Anterior cingulate cortex (tissue), 58 donors: ENCODE measurements at regions not wholly inside any gene's neighbourhood (a gene's known extent, or its start where the extent isn't known, plus 50 kb on each side); places are given as distances from the start of the nearest gene placed in this dataset.
"Not testable (repeated sequence)": the region's sequence is repeated elsewhere in the genome, so short reads cannot be mapped to it uniquely, and the experiment has no call there.

Experiments
- DNase-seq, 58 donors: peaks; one replicate each; lab custom pipeline; 2025; lab: John Stamatoyannopoulos, UW

DNA sequence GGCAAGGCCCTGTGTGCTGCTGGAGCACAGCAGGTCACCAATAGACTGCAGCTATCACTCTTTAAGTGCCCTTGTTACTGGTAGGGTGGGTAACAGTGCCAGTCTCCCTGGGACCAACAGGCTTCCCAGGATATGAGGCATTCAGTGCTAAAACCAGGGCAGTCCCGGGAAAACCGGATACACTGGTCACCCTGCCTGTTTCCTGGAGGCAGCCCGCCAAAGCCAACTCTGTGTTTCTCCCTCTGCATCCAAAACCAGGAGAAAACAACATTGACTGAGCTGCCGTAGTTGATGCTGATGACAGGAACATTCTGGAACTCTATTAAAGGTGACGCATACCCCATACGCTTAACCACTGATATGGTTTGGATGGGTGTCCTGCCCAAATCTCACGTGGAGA, 149.1 kb downstream of the SHANK2 start:
- DNase-seq: no peak

DNA sequence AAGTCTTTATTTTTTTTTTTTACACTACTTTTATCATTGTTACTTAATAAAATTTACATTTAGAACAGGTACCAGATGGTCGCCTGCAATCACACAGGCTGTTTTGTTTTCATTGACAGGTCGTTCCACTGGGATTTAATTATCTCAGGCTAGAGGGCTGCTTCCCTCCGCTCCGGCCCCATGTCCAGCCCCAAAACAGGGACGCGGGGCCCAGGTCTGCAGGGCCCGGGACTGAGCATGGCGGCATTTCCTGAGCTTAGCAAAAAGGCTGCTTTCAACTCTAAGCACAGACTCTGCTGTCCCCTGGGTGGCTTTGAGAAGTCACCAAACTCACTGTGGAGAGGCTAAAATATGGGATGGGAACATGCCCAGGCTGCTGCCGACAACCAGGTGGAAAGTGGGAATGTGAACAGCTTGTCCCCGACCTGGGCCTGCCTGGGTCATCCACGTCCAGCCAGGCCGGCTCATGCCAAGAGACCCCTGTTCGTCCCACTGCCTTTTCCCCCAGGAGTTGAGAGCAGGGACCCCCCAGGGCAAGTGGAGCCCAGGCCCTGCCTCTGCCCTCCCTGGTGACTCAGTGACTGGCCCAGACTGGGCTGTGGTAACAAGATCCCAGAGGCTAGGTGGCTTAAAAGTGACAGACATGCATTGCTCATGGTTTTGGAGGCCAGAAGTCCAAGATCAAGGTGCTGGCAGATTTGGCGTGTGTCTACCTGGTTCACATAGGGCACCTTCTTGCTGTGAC, 150.0 kb downstream of the SHANK2 start:
- no peak for DNase-seq

DNA sequence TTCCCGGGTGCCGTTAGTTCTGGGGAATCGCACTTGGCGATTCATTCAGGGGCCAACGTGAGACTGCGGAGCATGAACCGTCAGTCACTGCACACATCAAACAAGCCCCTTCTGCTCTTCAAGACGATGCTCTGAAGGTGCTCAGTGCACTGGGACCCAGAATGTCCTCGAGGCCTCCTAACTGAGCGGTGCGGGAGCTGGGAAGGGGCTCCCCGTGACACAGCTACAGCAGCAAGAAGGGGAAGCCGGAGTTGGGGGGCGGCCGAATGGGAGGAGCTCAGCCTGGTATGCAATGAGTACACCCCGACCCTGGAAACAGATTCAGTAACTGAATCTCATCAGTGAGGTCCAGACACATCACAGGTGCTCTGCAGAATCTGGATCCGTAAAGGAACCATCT, 150.8 kb downstream of the SHANK2 start:
- no peak for DNase-seq

DNA sequence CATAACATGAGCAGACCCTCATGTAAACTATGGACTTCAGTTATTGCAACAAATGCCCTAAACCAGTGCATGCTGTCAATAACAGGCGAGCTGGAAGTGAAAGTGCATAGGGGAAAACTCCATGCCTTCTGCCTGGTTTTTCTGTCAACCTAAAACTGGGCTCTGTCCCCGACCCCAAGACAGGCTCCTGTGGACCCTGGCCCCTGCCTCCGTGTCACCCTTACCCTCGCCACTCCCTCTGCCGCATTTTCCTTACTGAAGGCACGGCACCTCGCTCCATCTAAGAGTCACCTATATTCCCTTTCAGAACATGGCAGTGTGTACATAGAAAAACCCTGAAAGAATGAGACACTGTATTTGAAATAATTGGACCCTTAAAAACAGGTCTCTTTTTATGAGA, 151.3 kb downstream of the SHANK2 start:
- no peak for DNase-seq

DNA sequence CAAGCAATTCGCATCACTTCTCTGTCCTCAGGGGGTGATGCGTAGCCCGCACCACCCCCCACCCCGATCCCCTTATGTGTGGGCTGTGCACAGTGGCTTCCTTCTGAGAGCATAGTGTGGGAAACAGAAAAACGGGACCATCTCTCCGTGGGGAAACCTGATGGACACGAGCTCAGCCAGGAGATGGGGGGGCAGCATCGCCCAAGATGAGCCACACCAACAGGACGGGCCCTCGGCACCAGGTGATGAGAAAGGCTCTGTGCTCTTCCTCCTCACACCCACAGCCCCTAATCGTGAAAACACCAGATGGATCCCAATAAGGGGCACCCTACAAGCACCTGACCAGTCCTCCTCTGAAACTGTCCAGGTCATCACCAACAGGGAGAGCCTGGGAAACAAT, 153.6 kb downstream of the SHANK2 start:
- DNase-seq: no peak

DNA sequence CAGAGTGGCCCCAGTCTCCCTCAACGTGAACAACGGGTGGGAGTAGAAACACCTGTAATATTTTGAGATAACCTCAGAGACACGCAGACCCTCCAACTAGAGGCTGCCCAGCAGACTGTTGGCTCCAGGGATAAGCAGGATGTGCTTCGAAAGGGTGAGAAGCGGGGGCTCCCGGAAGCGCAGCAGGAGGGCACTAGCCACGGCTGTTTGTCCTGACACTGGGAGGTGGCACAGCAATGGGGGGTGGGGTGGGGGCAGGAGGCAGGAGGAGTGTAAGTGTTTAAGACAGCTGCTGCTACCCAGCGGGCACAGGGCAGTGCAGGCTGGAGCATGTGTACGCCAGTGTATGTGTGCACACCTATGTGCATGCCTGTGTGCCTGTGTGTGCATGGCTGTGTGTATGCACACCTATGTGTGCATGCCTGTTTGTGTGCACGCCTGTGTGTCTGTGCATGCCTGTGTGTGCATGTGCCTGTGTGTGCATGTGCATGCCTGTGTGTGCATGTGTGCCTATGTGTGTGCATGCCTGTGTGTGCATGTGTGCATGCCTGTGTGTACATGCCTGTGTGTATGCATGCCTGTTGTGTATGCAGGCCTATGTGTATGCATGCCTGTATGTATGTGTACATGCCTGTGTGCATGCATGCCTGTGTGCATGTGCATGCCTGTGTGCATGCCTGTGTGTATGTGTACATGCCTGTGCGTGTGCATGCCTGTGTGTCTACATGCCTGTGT, 154.7 kb downstream of the SHANK2 start:
- DNase-seq: no peak

DNA sequence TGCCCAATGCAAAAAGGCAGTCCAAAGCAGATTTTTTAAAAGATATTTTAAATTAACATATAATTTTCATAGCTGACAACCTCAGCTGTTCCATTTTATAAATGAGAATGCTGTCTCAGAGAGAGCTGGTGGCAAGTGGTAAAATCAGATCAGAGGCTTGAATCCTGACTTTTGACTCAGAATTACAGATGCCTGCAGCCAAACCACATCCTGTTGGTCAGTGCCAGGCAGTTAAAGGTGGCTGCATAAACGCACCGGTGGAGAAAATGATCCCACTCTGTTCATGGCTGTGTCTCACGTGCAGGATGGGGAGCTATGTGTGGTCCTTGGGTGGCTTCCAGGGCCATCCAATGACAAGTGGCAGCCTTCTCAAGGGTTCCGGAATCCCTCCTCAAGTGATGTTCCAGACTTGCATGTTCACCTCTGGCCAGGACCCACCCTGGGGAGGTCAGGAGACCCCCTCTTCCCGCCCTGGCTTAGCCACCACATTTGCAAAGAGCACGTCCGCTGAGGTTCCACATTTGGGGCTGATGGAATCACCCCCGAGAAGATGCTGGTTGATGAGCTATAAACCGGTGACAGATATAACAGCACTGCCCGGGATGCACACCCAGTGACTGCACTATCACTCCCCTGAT, 155.5 kb downstream of the SHANK2 start:
- no peak for DNase-seq

DNA sequence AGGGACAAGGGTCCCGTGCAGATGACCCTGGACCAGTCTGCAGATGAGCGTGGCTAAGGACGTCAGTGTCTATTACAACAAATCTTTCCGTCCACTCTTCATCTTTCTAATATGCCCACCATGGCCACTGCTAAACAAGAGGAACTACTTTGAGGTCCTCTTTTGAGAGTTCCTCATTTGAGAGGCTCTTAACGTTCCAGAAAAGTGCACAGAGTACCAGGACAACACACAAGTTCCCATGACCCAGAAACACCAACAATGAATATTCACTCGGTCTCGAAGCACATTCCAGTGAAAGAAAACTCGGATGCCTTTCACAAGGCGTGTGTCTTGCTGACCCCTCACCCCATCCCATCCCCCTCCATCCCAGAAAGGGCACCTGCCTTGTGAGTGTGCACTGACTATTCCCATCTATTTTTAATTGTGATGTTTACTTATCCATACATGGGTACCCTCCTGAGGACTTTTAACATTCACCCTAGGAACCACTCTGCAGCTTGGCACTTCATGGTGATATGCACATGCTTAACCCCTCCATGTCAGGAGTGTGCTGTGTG, 157.0 kb downstream of the SHANK2 start:
- DNase-seq: no peak

DNA sequence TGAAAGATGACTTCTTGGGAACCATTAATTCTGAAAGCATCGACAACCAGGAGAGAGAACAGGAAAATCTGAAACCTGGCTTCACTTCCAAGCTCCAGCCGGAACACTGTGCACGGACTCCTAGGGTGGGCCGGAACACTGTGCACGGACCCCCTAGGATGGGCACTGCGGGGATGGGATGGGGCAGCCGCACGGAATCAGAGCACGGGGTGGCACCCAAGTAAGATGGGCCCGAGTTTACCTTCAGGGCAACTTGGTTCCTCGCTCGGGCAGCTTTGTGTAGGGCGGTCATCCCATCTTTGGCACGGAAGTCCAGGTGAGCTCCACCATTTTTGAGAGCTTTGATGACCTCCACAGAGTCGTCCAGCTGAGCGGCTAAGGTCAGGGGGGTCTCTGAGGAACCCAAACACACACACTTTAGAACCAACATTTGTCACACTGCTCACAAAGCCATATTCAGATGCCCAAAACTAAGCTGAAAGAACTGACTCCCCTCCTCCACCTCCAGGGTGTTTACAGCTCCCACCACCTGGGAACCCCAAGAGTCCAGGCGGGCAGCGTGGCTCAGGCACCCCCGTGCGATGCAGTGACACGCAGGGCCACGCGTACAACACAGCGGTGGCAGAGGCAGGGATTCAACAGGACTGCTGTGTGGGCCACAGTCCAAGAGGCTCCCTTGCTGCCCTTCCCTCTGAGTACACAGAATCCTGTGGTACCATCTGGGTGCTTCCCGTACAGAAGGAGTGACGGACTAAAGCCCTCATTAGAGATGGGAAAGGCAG, 157.9 kb downstream of the SHANK2 start:
- no peak for DNase-seq

DNA sequence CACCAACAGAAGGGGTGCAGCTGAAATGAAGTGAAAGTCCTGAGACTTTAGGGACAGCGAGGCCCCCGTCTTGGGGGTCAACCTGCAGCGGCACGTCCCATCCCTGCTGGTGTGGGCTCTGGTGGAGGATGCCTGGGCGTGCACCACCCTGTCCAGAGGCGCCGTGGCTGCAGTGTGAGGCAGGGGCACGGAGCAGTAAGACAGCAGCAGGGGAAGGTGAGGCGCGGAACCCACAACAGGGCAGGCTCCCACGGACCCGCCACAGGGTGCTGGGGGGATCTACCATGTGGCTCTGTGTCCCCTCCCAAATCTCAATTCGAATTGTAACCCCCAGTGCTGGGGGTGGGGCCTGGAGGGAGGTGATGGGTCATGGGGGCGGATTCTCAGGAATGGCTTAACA, 158.6 kb downstream of the SHANK2 start:
- no peak for DNase-seq

DNA sequence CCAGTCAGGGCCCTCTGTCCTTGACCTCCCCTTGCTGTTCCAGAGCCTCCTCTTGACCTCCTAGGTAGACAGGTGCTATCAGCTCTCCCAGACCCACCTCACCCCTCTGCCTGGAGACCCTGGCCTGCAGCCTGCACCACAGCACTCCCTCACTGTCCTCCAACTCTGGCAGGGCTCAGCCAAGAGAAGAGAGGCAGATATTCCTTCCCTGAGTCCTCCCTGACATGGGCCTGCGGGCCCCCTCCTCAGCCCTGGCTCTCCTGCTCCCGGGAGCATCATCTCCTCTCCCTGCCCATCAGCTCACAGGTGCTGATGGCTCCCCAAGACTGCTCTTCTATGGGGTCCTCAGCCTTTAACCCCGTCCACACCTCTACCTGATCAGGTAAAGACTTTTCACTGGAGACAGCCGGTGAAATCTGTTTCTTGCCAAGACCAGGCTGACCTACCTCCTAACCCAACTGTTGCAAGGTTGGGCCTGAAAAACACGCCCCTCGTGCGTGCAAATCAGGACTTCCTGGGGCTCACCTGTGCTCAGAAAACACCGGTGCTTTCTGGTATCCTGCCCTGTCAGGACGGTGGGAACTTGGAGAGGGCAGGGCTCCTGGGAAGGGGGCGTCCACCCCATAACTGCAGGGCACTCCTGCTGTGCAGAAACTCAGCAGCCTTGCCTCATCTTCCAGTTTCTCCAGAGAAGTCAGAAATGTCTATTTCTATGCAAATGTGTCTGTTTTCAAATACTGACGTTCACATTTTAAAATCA, 160.7 kb downstream of the SHANK2 start:
- no peak for DNase-seq

DNA sequence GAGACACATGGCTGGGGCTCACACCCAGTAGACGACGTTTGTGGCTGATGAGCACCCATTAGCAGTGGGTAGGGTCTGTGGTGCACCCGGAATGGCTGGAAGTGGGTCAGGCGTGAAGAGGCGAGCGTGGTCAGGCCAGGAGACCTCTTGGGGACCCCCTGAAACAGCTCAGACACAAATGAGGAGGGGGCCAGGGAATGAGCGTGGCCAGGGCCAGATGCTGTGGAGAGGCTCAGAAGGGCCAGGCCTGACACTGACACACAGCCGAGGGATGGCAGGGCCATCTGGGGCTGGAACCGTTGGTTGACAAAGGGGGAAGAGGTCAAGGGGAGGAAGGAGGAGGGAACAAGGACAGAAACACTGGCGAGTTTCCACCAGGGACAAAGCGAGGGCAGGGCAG, 162.8 kb downstream of the SHANK2 start:
- no peak for DNase-seq

DNA sequence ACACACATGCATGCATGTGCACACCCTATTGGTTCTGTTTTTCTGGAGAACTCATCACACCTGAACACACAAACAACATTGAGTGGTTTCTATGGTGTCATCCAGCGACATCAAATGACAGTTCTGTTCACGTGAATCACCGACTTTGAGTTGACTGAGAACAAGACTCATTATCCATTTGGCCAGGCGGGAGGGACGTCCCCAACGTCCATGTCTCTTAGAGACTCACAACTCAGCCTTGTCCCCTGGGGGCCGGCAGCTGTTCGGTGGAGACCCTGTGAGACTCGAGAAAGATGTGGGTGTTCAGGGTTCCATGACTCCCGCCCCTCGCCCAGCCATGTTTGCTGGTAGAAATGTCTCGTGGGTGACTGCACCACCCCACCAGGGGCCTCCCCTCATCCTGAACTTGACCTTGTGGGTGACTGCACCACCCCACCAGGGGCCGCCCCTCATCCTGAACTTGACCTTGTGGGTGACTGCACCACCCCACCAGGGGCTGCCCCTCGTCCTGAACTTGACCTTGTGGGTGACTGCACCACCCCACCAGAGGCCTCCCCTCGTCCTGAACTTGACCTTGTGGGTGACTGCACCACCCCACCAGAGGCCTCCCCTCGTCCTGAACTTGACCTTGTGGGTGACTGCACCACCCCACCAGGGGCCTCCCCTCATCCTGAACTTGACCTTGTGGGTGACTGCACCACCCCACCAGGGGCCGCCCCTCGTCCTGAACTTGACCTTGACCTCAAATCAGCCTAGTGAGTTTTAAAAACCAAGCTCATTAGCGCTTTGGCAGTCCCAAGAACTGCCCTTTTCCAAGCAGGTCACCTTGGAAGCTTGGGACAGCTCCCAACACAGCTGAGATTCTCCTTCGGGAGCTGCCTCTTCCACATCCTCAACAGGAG, 163.8 kb downstream of the SHANK2 start:
- DNase-seq: not testable (repeated sequence)

DNA sequence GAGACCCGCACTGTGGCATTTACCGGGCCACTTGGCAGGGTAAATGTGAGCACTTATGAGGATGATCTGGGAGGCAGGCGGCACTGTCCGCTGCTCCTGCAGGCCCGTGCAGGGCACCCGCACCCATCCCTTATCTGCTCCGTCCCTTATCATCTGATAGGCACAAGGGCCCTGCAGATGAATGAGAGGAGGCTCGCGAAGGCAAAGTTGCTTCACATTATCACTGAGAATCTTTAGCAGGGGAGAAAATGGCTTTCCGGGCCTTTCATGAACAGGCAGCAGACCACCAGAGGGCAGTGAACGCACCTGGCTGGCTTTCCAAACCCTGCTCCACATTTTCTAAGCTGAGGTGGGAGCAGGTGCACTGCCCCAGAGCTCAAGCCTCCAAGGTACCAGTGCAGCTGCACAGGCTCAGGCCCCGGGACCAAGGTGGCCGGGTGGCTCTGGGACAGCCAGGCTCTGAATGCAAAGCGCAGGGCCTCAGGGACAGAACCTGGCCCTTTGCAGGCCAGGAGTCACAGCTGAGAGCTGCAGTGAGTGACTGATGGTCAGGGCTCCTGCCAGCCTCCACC, 165.6 kb downstream of the SHANK2 start:
- DNase-seq: peak in 23 of 58 donors; percentile 2 to 53 (median 9)

DNA sequence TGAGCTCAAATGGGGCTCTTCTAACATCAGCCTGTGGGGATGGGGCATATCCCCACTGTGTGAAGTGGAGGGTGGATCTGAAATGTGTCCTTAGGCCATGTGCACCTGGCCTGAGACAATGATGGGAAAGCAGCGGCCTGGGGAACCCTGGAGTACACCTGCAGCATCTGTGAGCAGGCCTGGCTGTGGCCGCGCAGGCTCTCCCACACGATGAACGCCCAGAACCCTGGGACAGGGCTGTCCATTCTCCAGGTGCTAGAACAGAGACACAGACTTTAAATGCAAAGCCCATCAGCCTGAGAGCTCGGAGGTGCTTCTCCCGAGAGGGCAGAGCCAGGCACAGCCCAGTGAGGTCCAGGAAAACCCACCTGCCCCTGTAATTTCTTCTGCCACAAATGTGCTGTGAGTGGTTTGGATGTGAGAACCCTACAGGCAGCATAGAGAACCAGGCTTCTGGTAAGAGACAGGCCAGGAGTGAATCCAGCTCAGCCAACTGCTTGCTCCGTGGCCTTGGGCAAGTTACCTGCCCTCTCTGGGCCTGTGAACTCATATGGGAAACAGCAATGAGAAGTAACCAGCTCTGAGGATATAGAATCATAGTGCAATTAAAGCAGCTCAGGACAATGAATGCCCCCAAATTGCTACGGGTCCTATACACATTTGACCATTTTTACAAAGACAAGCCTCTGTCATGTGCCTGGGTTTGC, 167.9 kb downstream of the SHANK2 start:
- DNase-seq: no peak

DNA sequence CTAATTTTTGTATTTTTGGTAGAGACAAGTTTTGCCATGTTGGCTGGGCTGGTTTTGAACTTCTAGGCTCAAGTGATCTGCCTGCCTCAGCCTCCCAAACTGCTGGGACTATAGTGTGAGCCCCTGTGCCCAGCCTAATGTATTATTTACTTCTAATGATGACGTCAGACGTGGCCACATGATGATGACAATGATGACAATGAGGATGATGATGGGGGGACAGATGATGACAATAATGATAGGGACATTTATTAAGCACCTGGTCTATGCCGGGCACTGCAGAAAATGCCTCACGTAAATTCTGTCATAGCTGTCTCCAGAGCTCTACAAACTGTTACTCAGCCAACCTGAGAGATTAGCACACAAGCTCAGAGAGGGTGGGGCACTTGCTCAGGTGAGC, 169.3 kb downstream of the SHANK2 start:
- no peak for DNase-seq

DNA sequence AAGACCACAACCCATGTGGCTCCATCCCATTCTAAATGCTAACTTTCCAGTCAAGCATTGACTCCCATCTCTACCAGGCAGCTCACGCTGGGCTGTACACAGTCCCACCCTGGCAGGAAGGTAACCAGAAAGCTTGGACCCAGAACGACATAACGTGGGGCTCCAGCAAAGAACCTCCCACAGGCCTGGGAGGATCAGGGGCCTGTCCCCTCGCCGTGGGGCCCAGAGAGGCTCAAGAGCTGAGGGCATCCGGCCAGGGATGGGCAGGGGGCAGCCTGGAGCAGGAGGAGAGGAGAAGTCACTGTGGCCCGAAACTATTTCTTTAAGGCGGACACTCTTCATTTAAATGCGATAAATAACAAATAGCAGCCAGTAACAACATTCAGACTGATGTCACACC, 169.9 kb downstream of the SHANK2 start:
- DNase-seq: no peak

DNA sequence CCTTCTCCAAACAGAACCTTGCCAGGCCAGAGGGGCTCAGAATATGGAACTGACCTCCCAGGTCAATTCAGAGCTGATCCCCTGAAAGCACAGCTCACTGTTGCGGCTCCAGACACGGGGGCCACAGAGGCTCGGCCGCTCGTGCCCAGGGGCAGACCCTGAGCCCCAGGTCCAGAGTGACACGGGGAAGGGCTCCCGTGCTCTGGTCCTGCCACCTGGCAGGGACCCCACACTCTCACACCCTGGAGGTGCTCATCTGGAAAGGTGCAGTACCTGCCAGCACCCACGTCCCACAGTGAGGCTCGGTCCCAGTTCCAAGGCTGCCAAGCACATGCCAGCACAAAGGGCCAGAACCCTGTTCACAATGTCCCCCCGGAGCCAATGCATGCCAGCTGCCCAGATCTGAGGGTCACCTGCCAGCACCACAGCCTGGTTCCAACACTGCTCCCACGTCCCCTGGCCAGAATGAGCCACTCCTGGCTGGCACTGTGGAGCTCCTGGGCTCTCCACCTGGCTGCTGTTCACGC, 170.6 kb downstream of the SHANK2 start:
- DNase-seq: no peak
